Thyroid gland (tissue), 4 donors: ENCODE measurements at regions not wholly inside any gene's neighbourhood (a gene's known extent, or its start where the extent isn't known, plus 50 kb on each side); places are given as distances from the start of the nearest gene placed in this dataset.

Source experiments
- POLR2A ChIP-seq, 2 donors: fragments of 450-650 bp; IDR thresholded peaks; one replicate each; pipeline ENCODE4 v1.6.1; 2017; ENCODE audit warnings: antibody characterized with exemption in 2 of 2, mild to moderate bottlenecking in 2 of 2, moderate library complexity in 1 of 2
- TF ChIP-seq, protein P1 (sequence below), 6 experiments: fragments of 200-600 bp in 3 of 6; fragments of 450-650 bp in 3 of 6; sonication (generic) in 3 of 6; IDR thresholded peaks; one replicate each; pipeline ENCODE4 v1.5.1; 2016 to 2019; ENCODE audit warnings: antibody characterized with exemption in 6 of 6, mild to moderate bottlenecking in 2 of 6, inconsistent platforms in 1 of 6, moderate library complexity in 1 of 6

DNA sequence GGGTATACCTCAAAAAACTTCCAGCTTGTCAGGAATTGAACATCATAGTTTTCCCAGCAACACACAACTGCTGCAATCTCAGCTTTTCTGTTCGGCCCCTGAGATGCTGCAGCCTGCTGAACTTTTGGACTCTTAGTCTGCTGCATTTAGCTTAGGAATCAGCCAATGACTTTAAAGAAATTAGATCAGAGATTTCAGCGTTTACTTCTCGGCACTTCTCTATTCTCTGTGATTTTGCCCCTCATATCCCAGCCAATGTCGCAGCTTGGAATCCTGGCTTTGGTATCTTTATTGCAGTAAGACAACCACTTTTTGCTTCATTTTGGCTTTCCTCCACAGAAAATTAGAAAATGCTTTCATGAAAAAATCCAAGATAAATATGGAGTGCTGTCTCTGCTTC lies 86.3 kb upstream of the MCTP2 start:
- TF ChIP-seq, protein P1, sequence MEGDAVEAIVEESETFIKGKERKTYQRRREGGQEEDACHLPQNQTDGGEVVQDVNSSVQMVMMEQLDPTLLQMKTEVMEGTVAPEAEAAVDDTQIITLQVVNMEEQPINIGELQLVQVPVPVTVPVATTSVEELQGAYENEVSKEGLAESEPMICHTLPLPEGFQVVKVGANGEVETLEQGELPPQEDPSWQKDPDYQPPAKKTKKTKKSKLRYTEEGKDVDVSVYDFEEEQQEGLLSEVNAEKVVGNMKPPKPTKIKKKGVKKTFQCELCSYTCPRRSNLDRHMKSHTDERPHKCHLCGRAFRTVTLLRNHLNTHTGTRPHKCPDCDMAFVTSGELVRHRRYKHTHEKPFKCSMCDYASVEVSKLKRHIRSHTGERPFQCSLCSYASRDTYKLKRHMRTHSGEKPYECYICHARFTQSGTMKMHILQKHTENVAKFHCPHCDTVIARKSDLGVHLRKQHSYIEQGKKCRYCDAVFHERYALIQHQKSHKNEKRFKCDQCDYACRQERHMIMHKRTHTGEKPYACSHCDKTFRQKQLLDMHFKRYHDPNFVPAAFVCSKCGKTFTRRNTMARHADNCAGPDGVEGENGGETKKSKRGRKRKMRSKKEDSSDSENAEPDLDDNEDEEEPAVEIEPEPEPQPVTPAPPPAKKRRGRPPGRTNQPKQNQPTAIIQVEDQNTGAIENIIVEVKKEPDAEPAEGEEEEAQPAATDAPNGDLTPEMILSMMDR (IDR thresholded peaks at IDR 0.05) = no peak
- TF ChIP-seq POLR2A (IDR thresholded peaks at IDR 0.05) = no peak
